IMR-90 (cell line): ENCODE measurements at regions not wholly inside any gene's neighbourhood (a gene's known extent, or its start where the extent isn't known, plus 50 kb on each side); places are given as distances from the start of the nearest gene placed in this dataset.

Source experiments
- ATAC-seq: fragments of 200-7000 bp; cut with Tn5 transposase; 2 replicates; pipeline ENCODE4 v1.9.1; 2020; ENCODE audit warnings: low read depth, mild to moderate bottlenecking, moderate library complexity
- BruUV-seq: library from RNA; stranded (reverse); fragments of 400-500 nt; replicated peaks from 2 replicates; lab custom pipeline; 2021; lab: Mats Ljungman, UMichigan
- CTCF ChIA-PET: fragments of 300-600 bp; formaldehyde crosslinking; extraction: SDS; loops from one replicate; lab custom pipeline; 2021; ENCODE audit warnings: antibody characterized with exemption; lab: Yijun Ruan, JAX
- POLR2A ChIA-PET: fragments of 300-600 bp; sonication (Branson Sonifier 250); formaldehyde crosslinking; loops from one replicate; lab custom pipeline; 2022; ENCODE audit warnings: antibody characterized with exemption; ENCODE audit not compliant: unreplicated experiment; lab: Charles Lee
- DNase-seq: peaks from one replicate; pipeline ENCODE4 v3.0.0; 2013
- H2AFZ ChIP-seq: replicated peaks from 2 replicates; pipeline ENCODE3; 2013; ENCODE audit warnings: low read length, mild to moderate bottlenecking; ENCODE audit not compliant: poor library complexity
- H2AK5ac ChIP-seq: 2 replicates; pipeline ENCODE4 v1.6.1; 2013; ENCODE audit warnings: low read depth, low read length, inconsistent platforms
- H2AK9ac ChIP-seq: replicated peaks from 2 replicates; pipeline ENCODE3; 2013; ENCODE audit warnings: mild to moderate bottlenecking, low read depth, low read length, moderate library complexity; ENCODE audit not compliant: poor library complexity
- H2BK120ac ChIP-seq: 2 replicates; pipeline ENCODE4 v1.6.1; 2013; ENCODE audit warnings: low read depth, low read length, inconsistent platforms
- H2BK15ac ChIP-seq: 3 replicates; pipeline ENCODE4 v1.6.1; 2013; ENCODE audit warnings: low read depth, low read length, inconsistent platforms
- H2BK20ac ChIP-seq: 2 replicates; pipeline ENCODE4 v1.6.1; 2013; ENCODE audit warnings: low read depth, mild to moderate bottlenecking, inconsistent platforms, low read length, moderate library complexity
- H2BK5ac ChIP-seq: 2 replicates; pipeline ENCODE4 v1.6.1; 2013; ENCODE audit warnings: mild to moderate bottlenecking, low read depth, low read length, inconsistent platforms; ENCODE audit not compliant: poor library complexity, severe bottlenecking
- H3K14ac ChIP-seq: replicated peaks from 2 replicates; pipeline ENCODE4 v1.6.1; 2013; ENCODE audit warnings: low read depth, low read length, inconsistent platforms
- H3K18ac ChIP-seq: 2 replicates; pipeline ENCODE4 v1.6.1; 2013; ENCODE audit warnings: low read depth, low read length, control low read depth
- H3K23ac ChIP-seq: 2 replicates; pipeline ENCODE4 v1.6.1; 2013; ENCODE audit warnings: low read depth, low read length, inconsistent platforms
- H3K27ac ChIP-seq: 2 replicates; pipeline ENCODE4 v1.5.1; 2013; ENCODE audit warnings: mild to moderate bottlenecking, control low read depth, low read length; ENCODE audit not compliant: insufficient read depth
- H3K27me3 ChIP-seq: 2 replicates; pipeline ENCODE4 v1.6.1; 2013; ENCODE audit warnings: low read length; ENCODE audit not compliant: control insufficient read depth, insufficient read depth
- H3K36me3 ChIP-seq: 2 replicates; pipeline ENCODE4 v1.6.1; 2013; ENCODE audit warnings: low read length, mixed read lengths; ENCODE audit not compliant: control insufficient read depth, insufficient read depth
- H3K4ac ChIP-seq: 2 replicates; pipeline ENCODE4 v1.6.1; 2013; ENCODE audit warnings: low read depth, low read length, inconsistent platforms
- H3K4me1 ChIP-seq: 2 replicates; pipeline ENCODE4 v1.6.1; 2013; ENCODE audit warnings: low read length, mixed read lengths; ENCODE audit not compliant: control insufficient read depth, insufficient read depth
- H3K4me2 ChIP-seq: 2 replicates; pipeline ENCODE4 v1.6.1; 2013; ENCODE audit warnings: low read depth, mild to moderate bottlenecking, control low read depth, low read length, moderate library complexity
- H3K4me3 ChIP-seq: 2 replicates; pipeline ENCODE4 v1.5.1; 2013; ENCODE audit warnings: low read depth, mild to moderate bottlenecking, control low read depth, low read length, moderate library complexity; ENCODE audit not compliant: insufficient read depth
- H3K56ac ChIP-seq: 2 replicates; pipeline ENCODE4 v1.6.1; 2013; ENCODE audit warnings: low read length, inconsistent platforms; ENCODE audit not compliant: insufficient read depth; ENCODE audit errors: extremely low read depth
- H3K79me1 ChIP-seq, 2 experiments: 2 replicates each; pipeline ENCODE4 v1.6.1; 2013; ENCODE audit warnings: low read length in 2 of 2, inconsistent platforms in 1 of 2, low read depth in 1 of 2
- H3K9ac ChIP-seq: 2 replicates; pipeline ENCODE4 v1.6.1; 2013; ENCODE audit warnings: low read depth, low read length, control low read depth
- H3K9me1 ChIP-seq: 2 replicates; pipeline ENCODE4 v1.6.1; 2013; ENCODE audit warnings: low read length, inconsistent platforms; ENCODE audit not compliant: insufficient read depth
- H3K9me3 ChIP-seq: 2 replicates; pipeline ENCODE4 v1.6.1; 2013; ENCODE audit warnings: low read length; ENCODE audit not compliant: control insufficient read depth, insufficient read depth
- H4K20me1 ChIP-seq: 2 replicates; pipeline ENCODE4 v1.6.1; 2013; ENCODE audit warnings: low read length, inconsistent platforms; ENCODE audit not compliant: insufficient read depth
- H4K5ac ChIP-seq: 2 replicates; pipeline ENCODE4 v1.6.1; 2013; ENCODE audit warnings: mild to moderate bottlenecking, low read depth, low read length, control low read depth
- H4K8ac ChIP-seq, 2 experiments: 2 replicates each; pipeline ENCODE4 v1.6.1; 2013; ENCODE audit warnings: low read depth in 2 of 2, low read length in 2 of 2, control low read depth in 1 of 2, inconsistent platforms in 1 of 2
- H4K91ac ChIP-seq: 2 replicates; pipeline ENCODE4 v1.6.1; 2013; ENCODE audit warnings: low read depth, low read length, inconsistent platforms; ENCODE audit not compliant: insufficient read depth
- BHLHE40 ChIP-seq: fragments of 150-350 bp; IDR thresholded peaks from 2 replicates; pipeline ENCODE4 v1.6.1; 2016; ENCODE audit warnings: mild to moderate bottlenecking, low read depth, low read length
- CEBPB ChIP-seq: IDR thresholded peaks from 2 replicates; pipeline ENCODE4 v1.6.1; 2012; ENCODE audit warnings: low read depth, low read length, improper control_type of control experiment
- CHD1 ChIP-seq: IDR thresholded peaks from 2 replicates; pipeline ENCODE4 v1.6.1; 2012; ENCODE audit warnings: low read depth, low read length, improper control_type of control experiment
- CTCF ChIP-seq: conservative IDR thresholded peaks from 2 replicates; pipeline ENCODE4 v1.5.1; 2012; ENCODE audit warnings: mild to moderate bottlenecking, low read depth, low read length, improper control_type of control experiment
- ELK1 ChIP-seq: fragments of 150-350 bp; IDR thresholded peaks from 2 replicates; pipeline ENCODE4 v1.6.1; 2016; ENCODE audit warnings: low read depth, mild to moderate bottlenecking, low read length, moderate library complexity, borderline replicate concordance
- FOS ChIP-seq: fragments of 150-350 bp; IDR thresholded peaks from 2 replicates; pipeline ENCODE4 v1.6.1; 2016; ENCODE audit warnings: low read depth, low read length
- MAFK ChIP-seq: IDR thresholded peaks from 2 replicates; pipeline ENCODE4 v1.6.1; 2012; ENCODE audit warnings: low read depth, low read length, improper control_type of control experiment
- MAZ ChIP-seq: IDR thresholded peaks from 2 replicates; pipeline ENCODE4 v1.6.1; 2012; ENCODE audit warnings: low read depth, mild to moderate bottlenecking, low read length, improper control_type of control experiment, moderate library complexity, borderline replicate concordance
- MXI1 ChIP-seq: IDR thresholded peaks from 2 replicates; pipeline ENCODE4 v1.6.1; 2012; ENCODE audit warnings: low read depth, mild to moderate bottlenecking, low read length, moderate library complexity, borderline replicate concordance
- NFE2L2 ChIP-seq: fragments of 150-350 bp; IDR thresholded peaks from 2 replicates; pipeline ENCODE4 v1.6.1; 2016; ENCODE audit warnings: low read depth, mild to moderate bottlenecking, low read length
- POLR2A ChIP-seq: IDR thresholded peaks from 2 replicates; pipeline ENCODE4 v1.6.1; 2012; ENCODE audit warnings: mild to moderate bottlenecking, low read depth, low read length
- RCOR1 ChIP-seq: IDR thresholded peaks from 2 replicates; pipeline ENCODE4 v1.6.1; 2012; ENCODE audit warnings: mild to moderate bottlenecking, low read length, improper control_type of control experiment; ENCODE audit not compliant: insufficient replicate concordance
- RFX5 ChIP-seq: IDR thresholded peaks from 2 replicates; pipeline ENCODE4 v1.8.0; 2012; ENCODE audit warnings: low read depth, mild to moderate bottlenecking, low read length, moderate library complexity
- SMC3 ChIP-seq: fragments of 150-350 bp; IDR thresholded peaks from 2 replicates; pipeline ENCODE4 v1.6.1; 2016; ENCODE audit warnings: low read depth, mild to moderate bottlenecking, antibody characterized with exemption, low read length, moderate library complexity
- USF2 ChIP-seq: fragments of 150-350 bp; IDR thresholded peaks from 2 replicates; pipeline ENCODE4 v1.6.1; 2017; ENCODE audit warnings: mild to moderate bottlenecking, antibody characterized with exemption, low read length, low read depth
- WGBS, 2 experiments: methylation state at CpG; one replicate each; pipeline versions ENCODE4 v1.1.5 to v1.1.7; 2013; ENCODE audit warnings: missing lambda C conversion rate in 2 of 2; ENCODE audit not compliant: insufficient read length in 1 of 2; ENCODE audit errors: extremely low coverage in 2 of 2; 5-methylcytosine and 5-hydroxymethylcytosine counted together
- dilution Hi-C: fragments of 300-500 bp; cut with HindIII; formaldehyde crosslinking; loops from one replicate; pipeline ENCODE4 v1.14.3; 2018; ENCODE audit warnings: low sequenced_read_pairs; ENCODE audit not compliant: unreplicated experiment
- in situ Hi-C: fragments of 300-500 bp; cut with MboI; formaldehyde crosslinking; loops from 3 replicates; pipeline ENCODE4 v1.14.3; 2019; ENCODE audit warnings: low sequenced_read_pairs, inconsistent platforms, mixed read lengths
- intact Hi-C: fragments of 100-400 bp; cut with micrococcal nuclease; formaldehyde crosslinking; loops from 2 replicates; pipeline ENCODE4 v1.10.0; 2022

- DNase-seq (no peak), ATAC-seq (no peak)
- H3K36me3 ChIP-seq: no peaks in the 10 kb centered on the region
- no peak overlapping the region for H3K4ac ChIP-seq
- H3K79me1 ChIP-seq: no peaks in the 10 kb centered on the region
- H3K23ac ChIP-seq: no peak overlapping the region
- H2BK5ac ChIP-seq: no peak overlapping the region
- no peak overlapping the region for H3K56ac ChIP-seq
- intact Hi-C loops (no loop called here), dilution Hi-C loops (no loop called here), in situ Hi-C loops (no loop called here)
- no peak overlapping the region for H3K4me2 ChIP-seq
- H2BK120ac ChIP-seq: no peak overlapping the region
- H3K18ac ChIP-seq: no peak overlapping the region
- no peak overlapping the region for H2AK5ac ChIP-seq
- no peak overlapping the region for H4K5ac ChIP-seq
- no peak overlapping the region for H3K9ac ChIP-seq
- ChIA-PET CTCF (no interaction called here), POLR2A (no interaction called here)
- no peak overlapping the region for H2AK9ac ChIP-seq
- H2BK15ac ChIP-seq: no peak overlapping the region
- no peak overlapping the region for H3K4me3 ChIP-seq
- H2BK20ac ChIP-seq: no peak overlapping the region
- H3K4me1 ChIP-seq: no peaks in the 10 kb centered on the region
- no peaks in the 10 kb centered on the region for H4K20me1 ChIP-seq
- H3K9me3 ChIP-seq: peaks cover 3% of the 10 kb centered on the region
- no CpG with 5 or more reads among the region's 6 CpGs for WGBS, 2 experiments
- no peak overlapping the region for H4K91ac ChIP-seq
- no peak overlapping the region for H3K27ac ChIP-seq
- no peaks in the 10 kb centered on the region for H3K9me1 ChIP-seq
- H2AFZ ChIP-seq: no peak overlapping the region
- no peaks in the 10 kb centered on the region for H3K27me3 ChIP-seq
- no TSS peak for BruUV-seq
- no peak overlapping the region for H4K8ac ChIP-seq
- H3K14ac ChIP-seq: no peak overlapping the region
- no peak for TF ChIP-seq CEBPB
- TF ChIP-seq MAFK: no peak
- TF ChIP-seq MXI1: no peak
- no peak for TF ChIP-seq SMC3
- TF ChIP-seq BHLHE40: no peak
- TF ChIP-seq MAZ: no peak
- TF ChIP-seq NFE2L2: no peak
- TF ChIP-seq CTCF: no peak
- no peak for TF ChIP-seq FOS
- TF ChIP-seq RCOR1: no peak
- no peak for TF ChIP-seq USF2
- TF ChIP-seq RFX5: no peak
- no peak for TF ChIP-seq CHD1
- no peak for TF ChIP-seq POLR2A
- TF ChIP-seq ELK1: no peak
These were observed 1150.2 kb upstream of the PCDH9 start for GRCh38 chr13:68380041-68380973.
